ENCODE measurements at regions not wholly inside any gene's neighbourhood (a gene's known extent, or its start where the extent isn't known, plus 50 kb on each side); places are given as distances from the start of the nearest gene placed in this dataset.

GRCh38 chr7:21094589-21094988 is 307.9 kb upstream of the SP8 start:
- peak; percentile 36 for DNase-seq

GRCh38 chr7:21099432-21099831 is 312.7 kb upstream of the SP8 start:
- no peak for DNase-seq

GRCh38 chr7:21099955-21100354 is 313.3 kb upstream of the SP8 start:
- no peak for DNase-seq

- no peak for DNase-seq
These were observed 314.9 kb upstream of the SP8 start for GRCh38 chr7:21101541-21101940.

GRCh38 chr7:21103426-21104123 is 316.9 kb upstream of the SP8 start:
- no peak for DNase-seq

- no peak for DNase-seq
These were observed 317.4 kb upstream of the SP8 start for GRCh38 chr7:21104124-21104500.

- DNase-seq = peak; percentile 33
These were observed 319.6 kb upstream of the SP8 start for GRCh38 chr7:21106296-21106732.

DNA sequence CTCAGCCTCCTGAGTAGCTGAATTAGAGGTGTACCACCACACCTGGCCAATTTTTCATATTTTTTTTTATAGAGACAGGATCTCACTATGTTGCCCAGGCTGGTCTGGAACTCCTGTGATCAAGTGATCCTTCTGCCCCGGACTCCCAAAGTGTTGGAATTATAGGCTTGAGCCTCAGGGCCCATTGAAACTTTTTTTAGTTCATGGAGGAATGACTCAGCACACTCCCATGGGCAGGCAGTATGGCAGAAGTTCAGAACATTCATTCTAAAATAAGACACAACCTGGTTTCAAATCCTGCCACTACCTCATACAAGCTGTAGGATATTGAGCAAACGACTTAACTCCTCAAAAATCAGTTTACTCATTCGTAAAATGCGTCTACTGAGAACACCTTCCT is 320.4 kb upstream of the SP8 start:
- DNase-seq = no peak

DNA sequence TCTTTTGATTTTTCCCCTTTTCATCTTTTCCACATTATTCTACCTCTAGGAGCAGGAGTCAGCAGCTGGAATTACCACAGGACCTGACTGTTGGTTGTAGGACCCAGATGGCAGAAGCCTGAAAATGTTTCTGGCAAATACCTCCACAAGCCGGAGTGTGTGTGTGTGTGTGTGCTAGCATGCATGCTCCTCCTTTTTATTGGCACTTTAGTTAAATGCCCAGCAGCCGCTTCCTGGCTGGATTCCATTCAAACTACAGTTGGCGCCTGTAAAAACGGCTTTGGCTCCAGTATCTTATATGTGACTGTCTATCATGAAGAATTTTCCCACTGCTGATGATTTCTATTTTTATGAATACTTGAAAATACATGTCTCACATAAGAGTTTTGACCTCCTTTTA is 319.7 kb upstream of the SP4 start:
- peak; percentile 88 for DNase-seq

DNA sequence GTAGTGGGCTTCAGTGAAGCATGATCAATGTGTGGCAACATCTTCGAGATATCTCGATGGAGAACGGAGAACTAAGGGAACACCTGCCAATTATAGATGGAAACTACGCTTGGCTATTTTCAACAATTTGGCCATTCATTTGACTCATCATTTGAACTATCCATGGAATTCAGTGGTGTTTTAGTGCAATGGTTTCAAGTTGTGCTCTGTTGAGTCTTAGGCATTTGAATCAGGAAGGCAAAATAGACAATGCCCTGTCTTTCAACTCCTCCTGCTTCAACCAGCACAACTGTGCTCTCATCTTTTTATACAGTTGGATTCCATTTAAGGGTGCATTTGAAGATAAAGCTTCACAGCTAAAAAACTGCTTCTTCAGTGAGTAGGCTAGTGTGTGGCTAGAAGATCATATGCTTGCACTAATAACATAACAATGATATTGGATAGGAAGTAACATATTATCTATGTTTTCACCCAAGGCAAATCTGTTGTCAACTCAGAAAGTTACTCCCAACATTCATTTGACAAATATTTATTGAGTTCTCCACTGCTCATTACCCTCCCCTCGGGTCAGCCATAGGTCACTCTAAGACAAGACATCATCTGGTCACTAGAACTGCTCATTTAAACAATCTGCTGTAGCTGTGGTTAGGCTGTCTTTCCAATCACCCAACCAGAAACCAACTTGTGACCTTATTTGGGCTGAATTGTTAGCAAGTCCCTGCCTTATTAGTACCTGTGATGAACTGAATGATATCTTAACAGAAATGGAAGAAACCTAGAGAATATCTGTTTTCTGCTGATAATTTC is 314.1 kb upstream of the SP4 start:
- DNase-seq = peak; percentile 27

- DNase-seq = no peak
These were observed 304.3 kb upstream of the SP4 start for GRCh38 chr7:21123586-21123985.

DNA sequence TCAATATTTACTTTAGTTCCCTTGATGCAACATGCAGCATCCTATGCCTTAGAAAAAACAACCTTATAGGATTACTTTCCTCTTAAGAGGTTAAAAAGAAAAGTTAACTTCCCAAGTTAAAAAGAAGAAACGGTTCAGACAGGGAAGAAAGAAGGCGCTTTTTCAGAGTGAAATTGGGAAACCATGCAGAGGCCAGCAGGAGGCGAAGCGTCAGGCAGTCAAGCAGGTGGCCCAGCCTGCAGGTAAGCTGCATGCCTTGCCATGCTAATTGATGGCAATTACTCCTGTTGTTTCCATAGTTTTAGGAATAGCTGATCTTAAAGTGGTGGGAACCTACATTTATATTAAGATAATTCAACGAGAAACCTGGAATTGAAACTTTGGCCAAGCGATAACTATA is 302.6 kb upstream of the SP4 start:
- DNase-seq = peak; percentile 47

GRCh38 chr7:21128062-21128817 is 299.6 kb upstream of the SP4 start:
- DNase-seq = peak; percentile 99

DNA sequence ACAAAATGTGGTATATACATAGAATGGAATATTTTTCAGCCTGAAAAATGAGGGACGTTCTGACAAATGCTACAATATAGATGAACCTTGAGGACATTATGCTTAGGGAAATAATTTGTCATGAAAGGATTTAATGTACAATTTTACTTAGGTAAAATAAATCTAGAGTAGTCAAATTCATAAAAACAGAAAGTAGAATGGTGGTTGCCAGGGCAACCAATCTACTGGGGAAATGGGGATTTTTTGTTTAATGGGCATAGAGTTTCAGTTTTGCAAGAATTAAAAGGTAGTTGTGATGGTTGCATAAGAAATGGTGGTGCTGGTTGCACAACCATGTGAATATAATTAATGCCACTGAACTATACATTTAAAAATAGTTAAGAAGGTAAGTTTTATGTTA is 296.0 kb upstream of the SP4 start:
- DNase-seq = no peak

DNA sequence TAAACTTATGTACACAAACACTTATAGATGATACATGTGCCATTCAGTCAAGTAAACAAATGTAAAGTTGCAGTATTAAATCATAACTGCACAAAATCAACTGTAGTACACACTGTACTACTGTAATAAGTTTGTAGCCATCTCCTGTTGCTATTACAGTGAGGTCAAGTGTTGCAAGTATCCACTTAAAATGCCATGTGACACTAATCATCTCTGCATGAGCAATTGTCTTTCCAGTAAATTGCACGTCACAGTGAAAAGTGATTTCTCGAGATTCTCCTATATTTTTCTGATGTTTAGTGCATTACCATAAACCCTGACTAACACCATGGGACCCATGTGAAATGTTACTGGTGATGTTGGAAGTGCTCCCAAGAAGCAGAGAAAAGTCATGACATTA is 293.3 kb upstream of the SP4 start:
- no peak for DNase-seq

GRCh38 chr7:21135437-21135836 is 292.4 kb upstream of the SP4 start:
- DNase-seq = no peak

- DNase-seq = no peak
These were observed 290.2 kb upstream of the SP4 start for GRCh38 chr7:21137640-21138039.

- DNase-seq = no peak
These were observed 287.3 kb upstream of the SP4 start for GRCh38 chr7:21140622-21141021.

- DNase-seq = no peak
These were observed 286.4 kb upstream of the SP4 start for GRCh38 chr7:21141476-21141875.

- peak; percentile 13 for DNase-seq
These were observed 285.8 kb upstream of the SP4 start for GRCh38 chr7:21142081-21142480.

GRCh38 chr7:21146642-21147423 is 281.1 kb upstream of the SP4 start:
- DNase-seq = peak; percentile 9

DNA sequence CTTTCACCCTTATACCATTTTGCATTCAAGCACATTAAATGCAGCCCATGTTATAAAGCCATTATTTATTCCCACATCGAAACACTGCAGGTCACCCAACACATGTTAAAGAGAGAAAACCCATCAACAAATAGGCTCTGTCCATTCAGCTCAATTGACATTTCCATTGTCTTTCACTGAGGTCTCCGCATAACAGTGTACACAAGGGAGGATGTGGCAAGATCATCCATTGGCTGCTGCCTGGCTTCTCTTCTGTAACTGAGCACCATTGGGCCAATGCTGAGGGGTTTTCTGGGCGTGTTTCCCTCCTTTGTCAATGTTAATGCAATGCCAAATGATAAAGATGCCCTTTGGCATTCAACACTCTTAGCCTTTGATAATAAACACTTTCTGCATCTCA is 278.1 kb upstream of the SP4 start:
- peak; percentile 83 for DNase-seq

- peak; percentile 18 for DNase-seq
These were observed 273.3 kb upstream of the SP4 start for GRCh38 chr7:21154614-21155013.
